Stimulated activated CD8-positive, alpha-beta memory T cell treated with anti-CD3 and anti-CD28 coated beads, Interleukin-12 subunit alpha, Interleukin-12 subunit beta, amount 100 ng/mL, for 4 hours (primary cell): ENCODE measurements at regions not wholly inside any gene's neighbourhood (a gene's known extent, or its start where the extent isn't known, plus 50 kb on each side); places are given as distances from the start of the nearest gene placed in this dataset.

Source experiments
- DNase-seq: peaks from one replicate; pipeline ENCODE4 v3.0.0-alpha.2; 2020; ENCODE audit warnings: low read depth

GRCh38 chr20:39395478-39396291, 433.5 kb downstream of the DHX35 start:
- DNase-seq: no peak

- no peak for DNase-seq
These were observed 432.3 kb downstream of the DHX35 start for GRCh38 chr20:39394461-39394860.

GRCh38 chr20:39390186-39390585, 428.0 kb downstream of the DHX35 start:
- DNase-seq: no peak

- DNase-seq: no peak
These were observed 419.5 kb downstream of the DHX35 start for GRCh38 chr20:39381595-39381994.

GRCh38 chr20:39378776-39379175, 416.6 kb downstream of the DHX35 start:
- no peak for DNase-seq

- DNase-seq: no peak
These were observed 414.6 kb downstream of the DHX35 start for GRCh38 chr20:39376788-39377187.

GRCh38 chr20:39364320-39364719, 402.2 kb downstream of the DHX35 start:
- DNase-seq: no peak

GRCh38 chr20:39359981-39360620, 398.0 kb downstream of the DHX35 start:
- DNase-seq: no peak

- DNase-seq: no peak
These were observed 395.9 kb downstream of the DHX35 start for GRCh38 chr20:39358052-39358451.

GRCh38 chr20:39356908-39357307, 394.8 kb downstream of the DHX35 start:
- no peak for DNase-seq

GRCh38 chr20:39349240-39349639, 387.1 kb downstream of the DHX35 start:
- DNase-seq: no peak

GRCh38 chr20:39347626-39348025, 385.5 kb downstream of the DHX35 start:
- no peak for DNase-seq

- no peak for DNase-seq
These were observed 380.3 kb downstream of the DHX35 start for GRCh38 chr20:39342463-39342862.

- no peak for DNase-seq
These were observed 376.6 kb downstream of the DHX35 start for GRCh38 chr20:39338469-39339376.

GRCh38 chr20:39333211-39333610, 371.1 kb downstream of the DHX35 start:
- DNase-seq: no peak

GRCh38 chr20:39328347-39328746, 366.2 kb downstream of the DHX35 start:
- no peak for DNase-seq

GRCh38 chr20:39326050-39326449, 363.9 kb downstream of the DHX35 start:
- DNase-seq: no peak

- DNase-seq: no peak
These were observed 356.8 kb downstream of the DHX35 start for GRCh38 chr20:39318911-39319310.

GRCh38 chr20:39312676-39313075, 350.5 kb downstream of the DHX35 start:
- no peak for DNase-seq

GRCh38 chr20:39311851-39312506, 349.8 kb downstream of the DHX35 start:
- DNase-seq: no peak

GRCh38 chr20:39310363-39310995, 348.3 kb downstream of the DHX35 start:
- no peak for DNase-seq

GRCh38 chr20:39309458-39309857, 347.3 kb downstream of the DHX35 start:
- DNase-seq: no peak
